SH-SY5Y (cell line): ENCODE measurements at regions not wholly inside any gene's neighbourhood (a gene's known extent, or its start where the extent isn't known, plus 50 kb on each side); places are given as distances from the start of the nearest gene placed in this dataset.

Experiments
- GATA2 ChIP-seq: IDR thresholded peaks from 2 replicates; pipeline ENCODE4 v1.6.1; 2011; ENCODE audit warnings: mild to moderate bottlenecking, low read depth, low read length
- GATA3 ChIP-seq: IDR thresholded peaks from 2 replicates; pipeline ENCODE4 v1.6.1; 2011; ENCODE audit warnings: low read depth, mild to moderate bottlenecking, low read length, moderate library complexity

DNA sequence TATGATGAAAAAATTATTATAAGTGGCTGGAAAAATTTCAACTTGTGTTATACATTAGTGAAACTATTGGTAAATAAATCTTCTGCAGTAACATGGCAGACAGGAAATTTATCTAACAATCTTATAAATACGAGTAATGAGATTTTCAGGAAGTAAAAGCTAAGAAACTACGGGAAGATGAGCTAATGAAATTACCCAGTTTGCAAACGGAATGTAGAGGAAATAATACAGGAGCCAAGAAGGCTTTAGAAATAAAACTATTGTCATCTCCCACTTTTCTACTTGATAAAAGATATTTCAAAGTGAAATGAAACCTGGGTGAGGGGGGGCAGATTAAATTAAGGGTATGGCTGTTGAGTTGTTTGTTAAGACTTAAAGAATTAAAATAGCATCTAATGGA lies 332.5 kb upstream of the SORCS1 start:
- TF ChIP-seq GATA2 (no peak), GATA3 (no peak)
